H1 (cell line): ENCODE measurements at regions not wholly inside any gene's neighbourhood (a gene's known extent, or its start where the extent isn't known, plus 50 kb on each side); places are given as distances from the start of the nearest gene placed in this dataset.

Experiments
- ASH2L ChIP-seq: fragments of 200-600, 300-600 bp; sonication (generic); IDR thresholded peaks from one replicate; pipeline ENCODE4 v1.7.1; 2017; ENCODE audit warnings: low read length
- ATF2 ChIP-seq: IDR thresholded peaks from 2 replicates; pipeline ENCODE4 v1.6.1; 2012; ENCODE audit warnings: low read length, inconsistent platforms
- CHD2 ChIP-seq: IDR thresholded peaks from 2 replicates; pipeline ENCODE4 v1.6.1; 2012; ENCODE audit warnings: low read length, improper control_type of control experiment
- CHD7 ChIP-seq: fragments of 300-600 bp; sonication (generic); IDR thresholded peaks from 2 replicates; pipeline ENCODE4 v1.7.1; 2012; ENCODE audit warnings: low read length, moderate library complexity, mild to moderate bottlenecking, inconsistent platforms; ENCODE audit not compliant: insufficient replicate concordance
- HDAC6 ChIP-seq: IDR thresholded peaks from one replicate; pipeline ENCODE4 v1.7.1; 2012; ENCODE audit warnings: low read depth, mild to moderate bottlenecking, inconsistent platforms, low read length, moderate library complexity
- SP2 ChIP-seq: IDR thresholded peaks from 2 replicates; pipeline ENCODE4 v1.6.1; 2012; ENCODE audit warnings: mild to moderate bottlenecking, low read length, inconsistent platforms
- SRF ChIP-seq: IDR thresholded peaks from 2 replicates; pipeline ENCODE4 v1.6.1; 2011; ENCODE audit warnings: mild to moderate bottlenecking, low read depth, low read length, moderate library complexity
- TAF1 ChIP-seq: IDR thresholded peaks from 2 replicates; pipeline ENCODE4 v1.6.1; 2011; ENCODE audit warnings: mild to moderate bottlenecking, low read depth, low read length
- TF ChIP-seq, protein P1 (sequence below), 3 experiments: IDR thresholded peaks; 1 replicate in 2 of 3; 2 replicates in 1 of 3; pipeline versions ENCODE4 v1.5.1 to v1.6.1; 2011; ENCODE audit warnings: low read length in 3 of 3, mild to moderate bottlenecking in 3 of 3, inconsistent platforms in 2 of 3, low read depth in 1 of 3, moderate library complexity in 1 of 3; ENCODE audit not compliant: insufficient read depth in 1 of 3; ENCODE audit errors: control extremely low read depth in 1 of 3

DNA sequence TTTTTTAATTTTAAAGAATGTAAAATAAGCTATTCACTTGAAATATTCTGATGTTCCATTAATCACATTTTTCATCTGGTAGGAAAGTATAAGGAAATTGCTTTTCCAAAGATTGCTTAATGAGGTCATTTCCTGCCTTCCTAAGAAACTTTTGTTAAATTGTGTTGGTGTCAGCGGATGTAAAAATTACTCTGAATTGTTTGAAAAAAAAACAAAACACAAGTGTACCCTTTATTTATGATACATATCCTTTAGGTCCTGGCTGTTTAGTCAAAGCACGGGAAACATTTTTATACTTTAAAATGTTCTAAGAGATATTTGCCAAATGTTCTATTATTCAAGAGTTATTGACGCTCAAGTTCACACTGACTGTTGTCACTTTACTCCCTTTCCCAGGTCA lies 1357.4 kb upstream of the GOT2 start (continued):
- TF ChIP-seq CHD7 (no peak), ATF2 (no peak), TAF1 (no peak), SP2 (no peak), CHD2 (no peak), ASH2L (no peak), HDAC6 (no peak), SRF (no peak)
- TF ChIP-seq, protein P1, sequence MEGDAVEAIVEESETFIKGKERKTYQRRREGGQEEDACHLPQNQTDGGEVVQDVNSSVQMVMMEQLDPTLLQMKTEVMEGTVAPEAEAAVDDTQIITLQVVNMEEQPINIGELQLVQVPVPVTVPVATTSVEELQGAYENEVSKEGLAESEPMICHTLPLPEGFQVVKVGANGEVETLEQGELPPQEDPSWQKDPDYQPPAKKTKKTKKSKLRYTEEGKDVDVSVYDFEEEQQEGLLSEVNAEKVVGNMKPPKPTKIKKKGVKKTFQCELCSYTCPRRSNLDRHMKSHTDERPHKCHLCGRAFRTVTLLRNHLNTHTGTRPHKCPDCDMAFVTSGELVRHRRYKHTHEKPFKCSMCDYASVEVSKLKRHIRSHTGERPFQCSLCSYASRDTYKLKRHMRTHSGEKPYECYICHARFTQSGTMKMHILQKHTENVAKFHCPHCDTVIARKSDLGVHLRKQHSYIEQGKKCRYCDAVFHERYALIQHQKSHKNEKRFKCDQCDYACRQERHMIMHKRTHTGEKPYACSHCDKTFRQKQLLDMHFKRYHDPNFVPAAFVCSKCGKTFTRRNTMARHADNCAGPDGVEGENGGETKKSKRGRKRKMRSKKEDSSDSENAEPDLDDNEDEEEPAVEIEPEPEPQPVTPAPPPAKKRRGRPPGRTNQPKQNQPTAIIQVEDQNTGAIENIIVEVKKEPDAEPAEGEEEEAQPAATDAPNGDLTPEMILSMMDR (IDR thresholded peaks at IDR 0.05; ENCODE audit: control extremely low read depth in 1 of 3, insufficient read depth in 1 of 3, low read depth in 1 of 3, low read length in 3 of 3): no peak
